GM19395 (cell line): ENCODE measurements at regions not wholly inside any gene's neighbourhood (a gene's known extent, or its start where the extent isn't known, plus 50 kb on each side); places are given as distances from the start of the nearest gene placed in this dataset.

ENCODE experiments used
- ATAC-seq: cut with Tn5 transposase; IDR thresholded peaks from one replicate; pipeline ENCODE4 v1.9.1; 2021; ENCODE audit warnings: mild to moderate bottlenecking, moderate library complexity; ENCODE audit not compliant: unreplicated experiment

DNA sequence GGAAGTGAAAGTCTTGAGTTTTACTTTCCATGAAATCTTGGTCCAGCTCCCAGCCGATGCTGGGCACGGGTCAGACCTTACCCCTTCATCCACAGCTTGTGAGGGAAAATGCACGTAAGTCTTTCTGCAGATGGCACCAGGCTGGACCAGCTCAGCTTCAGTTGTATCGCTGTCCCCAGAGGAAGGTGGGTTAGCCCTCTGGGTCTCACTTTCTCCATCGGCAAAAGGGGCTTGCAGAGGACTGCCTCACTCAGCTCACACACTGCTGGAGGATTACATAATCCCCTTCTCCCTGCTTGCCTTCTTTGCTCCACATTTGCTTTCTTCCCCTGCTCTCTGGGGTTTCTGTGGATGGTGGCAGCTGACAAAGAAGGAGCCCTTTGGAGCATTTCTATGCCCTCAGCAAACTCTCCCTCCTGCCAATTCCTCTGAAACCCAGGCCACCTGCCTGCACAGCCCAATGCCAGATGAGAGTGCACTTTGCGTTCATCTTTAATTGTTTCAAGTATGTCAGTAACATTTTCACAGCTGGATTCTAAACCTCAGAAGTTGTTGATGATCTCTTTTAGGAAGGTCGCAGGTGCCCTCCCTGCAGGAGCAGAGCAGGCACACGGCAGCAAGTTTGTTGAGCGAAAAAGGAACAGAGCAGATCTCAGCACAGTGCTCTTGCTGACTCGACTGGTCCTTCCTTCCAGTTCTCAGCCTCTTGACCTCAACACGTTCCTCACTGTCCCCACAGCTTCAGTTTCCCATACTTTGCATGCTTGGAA, 155.6 kb upstream of the GLI2 start:
- ATAC-seq = no peak

DNA sequence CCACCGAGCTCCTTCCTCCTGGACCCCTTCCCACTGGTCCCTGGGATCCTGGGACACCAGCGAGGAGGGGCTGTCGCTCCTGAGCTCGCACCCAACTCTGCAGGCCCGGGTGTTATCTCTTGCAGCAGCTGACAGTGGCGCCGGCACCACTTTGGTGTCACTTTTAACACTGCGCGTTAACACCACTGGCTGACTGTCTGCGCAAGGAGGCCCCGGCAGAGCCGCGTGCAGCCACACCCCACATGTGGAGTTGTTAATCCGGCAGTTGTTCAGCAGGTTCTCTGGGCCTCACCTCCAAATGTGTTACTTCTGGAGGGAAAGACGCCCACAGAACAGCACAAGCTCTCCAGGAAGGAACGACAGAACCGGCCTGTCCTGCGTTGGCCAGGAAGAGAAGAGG, 155.0 kb upstream of the GLI2 start:
- ATAC-seq = no peak

DNA sequence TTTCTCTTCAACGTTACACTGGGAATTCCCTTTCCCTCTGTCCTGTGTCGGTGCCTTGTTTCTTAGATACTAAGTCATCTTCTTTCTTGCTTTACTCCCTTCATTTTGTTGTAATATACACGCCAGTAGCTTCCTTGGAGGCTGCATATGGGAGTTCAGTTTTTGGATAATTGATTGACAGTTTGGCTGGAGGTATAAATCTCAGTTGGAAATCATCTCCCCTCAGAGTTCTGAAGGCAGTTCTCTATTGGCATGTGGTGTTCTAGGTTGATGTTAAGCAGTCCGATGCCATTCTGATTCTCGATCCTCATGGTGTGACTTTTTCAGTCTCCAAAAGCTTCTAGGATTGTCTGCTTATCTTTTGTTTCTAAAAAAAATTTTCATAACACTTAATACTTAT, 152.5 kb upstream of the GLI2 start:
- no peak for ATAC-seq

DNA sequence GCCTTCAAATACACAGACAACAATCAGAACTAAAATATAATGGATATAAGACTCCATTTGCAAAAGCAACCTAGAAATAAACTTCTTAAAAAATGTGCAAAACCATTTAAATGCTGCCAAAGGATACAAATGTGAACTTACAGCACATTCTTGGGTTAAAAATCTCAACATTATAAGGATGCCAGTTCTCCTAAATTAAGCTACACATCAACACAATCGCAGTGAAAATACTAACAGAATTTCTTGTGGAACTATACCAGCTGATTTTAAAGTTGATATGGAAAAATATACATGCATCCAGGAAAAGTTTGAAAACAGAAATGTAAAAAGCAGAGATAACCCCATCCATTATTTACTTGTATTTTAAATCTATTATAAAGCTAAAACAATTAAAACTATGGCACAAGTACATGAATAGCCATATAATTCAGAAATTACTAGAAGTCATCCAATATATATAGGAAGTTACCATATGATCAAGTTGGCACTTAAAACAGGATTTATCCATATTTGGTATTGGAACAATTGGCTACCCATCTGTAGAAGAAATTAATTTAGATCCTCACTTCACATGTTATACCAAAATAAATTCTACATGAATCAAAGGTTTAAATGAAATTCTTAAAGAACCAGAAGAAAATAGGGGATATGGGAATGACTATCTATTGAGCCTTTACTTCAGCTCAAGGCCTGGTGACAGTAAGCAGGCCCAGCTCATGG, 151.7 kb upstream of the GLI2 start:
- no peak for ATAC-seq

DNA sequence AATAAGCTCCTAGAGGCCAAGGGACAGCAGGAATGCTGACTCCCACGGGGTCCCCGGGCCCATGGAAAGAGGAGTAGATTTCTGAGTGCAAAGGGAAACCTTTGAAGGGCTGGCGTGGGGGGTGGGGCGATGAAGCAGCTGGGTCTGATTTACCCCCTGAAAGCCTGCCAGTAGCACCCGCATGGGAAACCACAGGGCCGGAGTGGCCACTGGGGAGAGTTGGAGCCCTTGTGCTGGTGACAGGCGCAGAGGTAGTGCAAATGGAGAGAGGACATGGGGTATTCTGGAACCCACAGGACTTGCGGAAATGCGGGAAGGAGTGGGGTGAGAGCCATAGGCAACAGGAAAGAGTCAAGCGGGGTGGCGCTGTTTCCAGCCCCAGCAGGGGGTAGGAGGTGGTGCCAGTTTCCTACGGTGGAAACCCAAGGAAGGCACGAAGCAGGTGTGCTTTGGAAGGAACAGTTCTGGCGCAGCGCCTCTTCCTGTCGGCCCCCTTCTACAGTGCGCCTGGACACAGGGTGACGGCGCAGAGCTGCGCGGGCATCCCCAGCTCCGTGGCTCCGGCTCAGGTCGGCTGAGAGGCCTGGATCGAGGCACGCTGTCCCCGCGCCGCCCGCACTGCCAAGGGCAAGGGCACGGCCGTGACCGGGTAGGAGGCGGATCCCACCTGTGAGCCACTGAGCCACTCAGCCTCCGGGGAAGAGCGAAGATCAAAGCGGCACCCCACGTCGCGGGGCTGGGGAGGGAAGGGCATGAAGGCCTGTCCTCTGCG, 149.0 kb upstream of the GLI2 start:
- ATAC-seq = no peak

DNA sequence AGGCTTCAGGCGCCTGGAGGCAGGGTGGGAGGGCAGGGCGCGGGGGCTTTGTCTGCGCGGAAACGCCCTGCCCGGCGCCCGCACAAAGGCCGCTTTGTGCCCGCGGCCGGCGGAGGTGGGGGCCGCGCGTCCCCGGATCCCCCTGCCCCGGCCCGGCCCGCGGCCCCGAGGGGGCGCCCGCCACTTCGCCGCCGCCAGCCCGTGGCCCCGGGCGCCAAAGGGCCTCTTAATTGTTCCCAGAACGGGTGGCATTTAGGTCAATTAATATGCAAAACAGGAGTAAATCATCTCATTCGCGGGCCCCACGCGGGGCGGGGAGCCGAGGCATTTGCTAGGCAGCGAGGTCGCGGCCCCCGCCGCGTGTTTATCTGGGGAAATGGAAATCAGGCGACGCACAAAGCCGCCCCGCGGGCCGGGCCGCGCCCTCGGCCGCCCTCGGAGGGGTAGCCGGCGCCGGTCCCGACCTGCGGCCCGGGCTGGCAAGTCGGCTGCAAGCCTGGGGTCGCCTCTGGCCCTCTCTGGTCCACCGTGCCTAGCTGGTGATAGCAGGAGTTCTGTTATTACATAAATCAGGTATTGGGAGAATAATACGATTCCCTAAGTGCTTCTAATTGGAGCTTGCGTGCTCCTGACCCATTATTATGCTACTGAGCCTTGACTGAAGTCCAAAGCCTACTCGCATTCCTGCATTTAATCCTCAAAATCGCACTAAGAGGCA, 148.2 kb upstream of the GLI2 start:
- no peak for ATAC-seq

DNA sequence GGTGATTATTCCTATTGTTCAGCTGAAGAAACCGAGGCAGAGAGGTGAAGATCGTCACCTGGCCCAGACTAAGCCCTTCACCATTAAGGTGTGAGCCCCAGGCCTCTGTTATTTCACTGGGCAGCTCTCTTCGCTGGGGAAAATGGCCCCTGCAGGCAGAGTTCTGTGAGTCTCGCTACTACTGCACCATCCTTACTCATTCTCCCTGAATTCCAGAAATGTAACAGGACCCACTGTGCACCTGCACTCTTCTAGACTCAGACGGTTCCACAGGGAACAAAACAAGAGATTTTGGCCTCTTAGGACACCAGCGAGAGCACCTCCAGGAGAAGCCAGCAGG, 147.7 kb upstream of the GLI2 start:
- ATAC-seq = no peak

DNA sequence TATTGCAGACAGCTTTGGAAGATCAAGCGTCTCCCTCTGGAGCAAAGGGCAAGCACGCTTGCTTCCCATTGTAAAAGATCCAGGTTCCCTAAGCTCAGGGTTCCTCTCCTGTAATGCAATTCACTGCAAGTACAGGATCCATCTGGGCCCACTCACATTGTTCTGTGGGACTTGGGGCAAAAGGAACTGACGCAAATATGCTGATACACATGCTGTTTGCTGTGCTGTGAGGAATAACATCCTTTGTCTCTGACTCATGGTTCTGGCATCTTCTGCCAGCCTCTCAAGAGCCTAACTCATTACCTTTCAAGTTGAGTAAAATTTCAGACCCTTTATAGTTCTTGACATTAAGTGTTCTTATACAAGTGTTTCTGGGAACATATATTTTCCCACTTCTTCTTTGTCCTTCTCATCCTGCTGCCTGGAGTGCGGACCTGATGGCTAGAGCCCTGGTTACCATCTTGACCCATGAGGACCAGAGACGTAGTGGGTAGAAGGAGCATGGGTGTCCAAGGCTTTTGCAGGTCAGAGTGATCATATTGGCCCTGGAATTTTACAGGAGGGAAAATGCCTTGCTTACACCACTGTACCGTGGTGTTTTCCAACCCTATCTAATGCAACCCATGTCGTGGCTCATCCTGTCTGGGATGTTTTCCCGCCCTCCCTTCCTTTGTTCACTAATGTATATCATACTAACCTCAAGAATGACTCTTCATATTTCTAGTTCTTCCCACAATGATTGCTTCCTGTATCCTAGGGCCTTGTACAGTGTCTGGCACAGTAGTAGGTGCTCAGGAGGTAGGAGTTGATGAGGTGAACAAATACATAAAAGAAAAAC, 145.7 kb upstream of the GLI2 start:
- ATAC-seq = no peak

DNA sequence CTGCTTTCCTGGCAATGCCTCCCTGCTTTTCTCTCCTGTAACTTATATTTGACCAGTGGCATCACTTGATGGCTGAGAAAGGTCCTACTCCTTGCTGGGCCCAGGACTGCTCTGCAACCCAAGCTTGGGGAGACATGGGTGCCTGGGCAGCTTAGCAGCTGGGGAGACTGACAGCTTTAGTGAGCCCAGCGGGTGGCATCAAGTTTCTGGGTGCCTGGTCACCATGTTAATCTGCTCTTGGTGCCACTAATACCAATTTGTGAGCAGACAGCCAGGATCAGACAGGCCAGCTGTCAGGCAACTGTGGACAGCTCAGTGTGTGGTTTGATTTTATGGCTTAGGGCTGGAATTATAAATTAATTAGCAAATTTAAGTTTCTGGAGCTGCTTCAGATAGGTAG, 144.8 kb upstream of the GLI2 start:
- no peak for ATAC-seq

DNA sequence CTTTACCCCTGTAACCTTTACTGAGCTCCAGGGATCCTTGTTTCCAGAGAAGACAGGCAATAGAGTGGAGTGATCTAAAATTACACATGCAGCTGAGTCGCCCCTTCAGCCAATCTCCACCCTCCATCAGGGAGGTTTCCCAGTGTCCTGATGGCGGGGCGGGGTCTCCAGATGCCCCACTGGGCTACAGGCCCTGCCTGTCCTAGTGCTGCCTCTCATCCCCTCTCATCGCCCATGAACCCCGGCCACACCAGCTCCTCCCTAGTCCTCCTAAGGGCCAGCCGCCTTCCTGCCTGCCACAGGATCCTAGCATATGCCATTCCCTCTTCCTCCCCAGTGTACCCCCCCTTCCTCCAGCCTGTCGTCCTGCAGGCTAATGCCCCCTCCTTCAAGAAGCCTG, 144.1 kb upstream of the GLI2 start:
- ATAC-seq = no peak

DNA sequence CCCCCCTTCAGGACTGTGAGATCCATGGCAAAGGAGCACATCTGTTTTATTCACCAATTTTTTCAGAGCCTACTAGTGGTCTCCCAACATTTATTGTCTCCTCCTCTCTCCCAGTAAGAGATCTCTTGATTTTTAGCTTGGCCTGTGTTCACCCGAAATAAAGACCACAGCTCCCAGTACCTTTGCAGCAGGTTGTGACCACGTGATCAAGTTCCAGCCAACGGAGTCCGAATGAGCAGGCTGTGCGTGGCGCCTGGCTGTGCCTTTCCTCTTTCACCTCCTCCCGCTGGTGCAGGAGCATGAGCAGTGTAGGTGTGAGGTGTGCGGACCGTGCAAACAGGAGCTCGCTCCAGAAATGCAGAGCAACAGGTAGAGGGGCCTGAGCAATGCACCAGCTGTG, 143.6 kb upstream of the GLI2 start:
- ATAC-seq = no peak

DNA sequence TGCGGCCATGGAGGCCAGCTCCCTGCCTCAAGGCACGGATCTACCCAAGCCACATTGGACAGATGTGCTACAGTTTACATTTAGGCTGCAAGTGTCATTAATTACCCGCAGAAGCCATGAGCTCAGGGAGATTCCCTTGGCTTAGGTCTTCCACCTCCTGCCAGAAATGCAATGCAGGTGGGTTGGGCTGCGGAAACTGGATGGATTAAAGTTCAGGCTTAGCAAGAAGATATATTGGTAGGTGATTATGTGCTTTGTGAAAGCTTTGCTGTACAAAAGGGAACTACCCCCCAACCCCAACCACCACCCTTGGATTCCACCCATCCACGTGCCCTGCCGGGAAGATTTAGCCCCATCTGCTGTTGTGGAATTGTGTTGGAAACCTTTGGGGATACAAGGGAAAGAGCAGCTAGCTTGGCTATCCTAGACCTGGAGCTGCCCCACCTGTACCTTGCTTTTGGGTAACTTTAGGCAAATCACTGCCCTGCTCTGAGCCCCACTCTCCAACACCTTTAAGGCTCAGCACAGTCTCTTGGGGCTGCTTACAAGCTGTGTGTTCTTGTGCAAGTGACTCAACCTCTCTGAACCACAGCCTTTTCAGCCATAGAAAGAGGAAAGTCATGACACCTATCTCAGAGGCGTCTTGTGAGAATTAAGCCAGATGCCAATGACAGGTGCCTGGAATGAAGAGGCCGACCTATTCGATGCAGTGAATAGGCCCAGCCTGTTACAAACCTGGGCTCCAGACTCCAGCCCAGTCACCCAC, 141.6 kb upstream of the GLI2 start:
- ATAC-seq = no peak

DNA sequence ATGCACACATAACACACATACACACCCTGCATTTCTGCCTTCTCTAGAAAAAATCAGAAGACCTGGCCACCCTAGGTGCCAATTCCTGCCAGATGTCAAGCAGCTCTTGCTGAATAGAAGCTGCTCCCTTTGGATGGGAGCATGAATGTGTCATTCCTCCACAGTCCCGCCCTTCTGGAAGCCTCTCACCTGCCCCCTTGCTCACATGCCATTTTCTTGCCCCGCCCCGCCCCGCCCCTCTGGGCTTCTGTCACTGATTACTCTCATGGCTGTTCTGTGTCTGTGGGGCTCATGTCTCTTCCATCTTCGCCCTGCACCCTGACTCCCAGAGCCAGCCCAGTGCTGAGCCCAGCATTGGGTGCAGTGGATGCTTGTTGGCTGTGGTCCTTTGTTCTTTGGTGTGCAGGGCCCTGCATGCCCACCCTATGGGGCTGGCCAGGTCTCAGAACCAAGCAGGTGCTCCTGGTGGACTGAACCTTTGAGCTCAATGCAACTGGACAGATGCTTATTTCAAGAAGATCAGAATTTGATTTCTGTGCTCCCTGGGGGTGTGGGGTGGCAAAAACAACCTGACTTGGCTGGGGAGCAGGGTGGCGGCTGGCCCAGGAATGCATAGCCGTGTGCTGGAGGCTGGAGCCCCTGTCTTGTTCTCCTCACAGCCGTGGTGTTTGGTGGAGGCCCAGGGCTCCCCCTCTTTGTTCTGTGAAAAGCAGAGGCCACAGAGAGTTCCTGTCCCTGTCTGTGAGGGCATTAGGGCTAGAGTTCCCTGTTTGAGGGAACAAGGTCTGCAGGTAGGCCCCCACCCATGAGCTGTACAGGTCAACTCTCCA, 140.6 kb upstream of the GLI2 start:
- no peak for ATAC-seq

DNA sequence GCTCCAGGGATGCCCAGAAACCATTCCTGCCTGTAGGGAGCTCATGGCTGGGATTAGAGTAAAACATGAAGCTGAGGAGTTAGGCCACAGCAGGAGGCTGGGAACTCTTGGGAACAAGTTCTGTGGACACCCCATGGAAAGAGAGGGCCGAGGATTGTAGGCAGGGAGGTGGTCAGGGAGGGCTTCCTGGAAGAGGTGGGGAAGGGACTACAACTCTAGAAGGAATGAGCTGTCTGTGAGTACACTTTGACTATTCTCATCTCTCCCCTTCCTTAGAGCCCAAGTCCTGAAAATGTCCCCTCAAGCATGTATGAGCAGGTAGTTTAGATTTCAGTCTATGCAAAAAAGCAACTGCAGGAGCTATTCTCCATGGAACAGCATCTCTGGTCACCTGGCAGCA, 139.9 kb upstream of the GLI2 start:
- no peak for ATAC-seq

DNA sequence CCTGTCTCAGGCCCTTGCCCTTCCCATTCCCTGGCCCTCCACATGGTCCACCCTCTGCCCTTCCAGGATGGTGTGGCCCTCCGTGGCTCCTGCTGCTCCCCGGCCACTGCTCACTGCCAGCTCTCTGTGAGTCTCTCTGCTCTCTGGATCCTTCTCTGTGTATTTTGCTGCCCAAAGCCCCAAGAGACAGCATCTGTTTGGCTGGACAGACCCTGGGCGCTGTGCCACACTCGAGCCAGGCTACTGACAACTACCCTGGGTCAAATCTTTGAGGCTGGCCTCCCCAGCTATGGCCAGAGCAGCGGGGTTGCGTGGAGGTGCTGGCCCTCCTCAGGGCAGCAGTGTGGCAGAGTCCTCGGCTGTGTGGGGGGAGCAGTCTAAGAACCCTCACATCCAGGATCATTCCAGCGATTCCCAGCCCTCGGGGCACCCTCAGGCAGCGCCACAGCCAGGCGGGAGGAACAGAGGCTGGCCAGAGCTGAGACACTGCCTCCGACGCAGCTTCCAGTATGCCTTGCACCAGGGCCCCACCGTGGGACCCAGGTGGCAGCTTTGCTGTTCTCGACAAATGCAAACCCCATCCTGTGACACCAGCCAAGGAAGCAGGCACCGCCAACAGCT, 139.4 kb upstream of the GLI2 start:
- ATAC-seq = no peak

DNA sequence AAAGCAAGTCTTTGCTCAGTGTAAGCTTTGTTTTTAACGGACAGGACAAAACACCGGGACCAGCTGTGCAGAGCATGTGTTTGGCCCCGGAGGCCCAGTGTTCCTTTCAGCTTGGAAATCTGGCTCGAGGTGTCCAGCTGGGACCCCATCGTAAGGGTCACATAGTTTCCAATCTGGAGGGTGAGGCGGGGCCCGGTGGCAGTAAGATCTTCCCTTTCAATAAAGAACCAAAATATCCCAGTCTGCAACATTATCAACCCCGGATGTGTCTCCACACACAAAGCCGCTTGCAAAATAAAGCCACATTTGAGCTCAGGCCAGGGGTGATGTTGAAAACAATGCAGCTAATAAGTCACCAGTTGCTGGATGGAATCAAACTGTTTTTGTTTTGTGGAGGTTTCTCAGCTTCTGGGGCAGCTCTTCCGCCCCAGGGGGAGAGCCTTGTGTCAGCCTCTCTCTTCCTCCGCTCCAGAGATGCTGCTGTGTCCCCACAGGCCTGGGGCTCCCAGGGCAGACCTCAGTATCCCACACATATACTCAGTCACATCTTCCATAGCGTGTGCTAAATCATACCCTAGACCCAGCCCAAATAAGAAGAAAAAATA, 138.6 kb upstream of the GLI2 start:
- ATAC-seq = no peak

DNA sequence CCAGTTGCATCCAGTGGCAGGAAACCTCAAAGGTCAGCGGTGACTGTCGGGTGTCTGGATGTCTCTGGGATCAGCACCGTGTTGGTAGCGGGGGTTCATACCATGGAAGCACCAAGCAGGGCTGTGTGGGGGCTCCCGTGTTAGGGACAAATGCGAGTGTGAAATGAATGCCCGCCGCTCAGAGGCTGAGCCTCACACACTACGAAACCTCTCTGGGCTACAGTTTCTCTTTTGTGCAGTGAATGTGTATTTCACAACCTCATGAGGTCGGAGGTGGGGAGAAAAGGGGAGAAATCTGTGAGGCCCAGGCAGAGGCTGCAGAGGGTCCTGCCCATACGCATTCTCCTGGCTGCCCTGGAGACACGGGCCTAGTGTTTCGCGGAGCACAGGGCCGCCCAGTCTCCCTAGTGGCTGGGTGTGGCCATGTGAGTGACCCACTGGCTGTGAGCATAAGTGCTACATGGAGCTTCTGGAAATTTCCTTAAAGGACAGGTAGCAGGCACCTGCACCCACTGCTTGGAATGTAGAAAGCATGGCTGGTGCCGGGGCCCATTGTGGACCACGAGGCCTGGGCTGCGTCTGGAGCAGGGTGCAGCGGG, 138.0 kb upstream of the GLI2 start:
- no peak for ATAC-seq

DNA sequence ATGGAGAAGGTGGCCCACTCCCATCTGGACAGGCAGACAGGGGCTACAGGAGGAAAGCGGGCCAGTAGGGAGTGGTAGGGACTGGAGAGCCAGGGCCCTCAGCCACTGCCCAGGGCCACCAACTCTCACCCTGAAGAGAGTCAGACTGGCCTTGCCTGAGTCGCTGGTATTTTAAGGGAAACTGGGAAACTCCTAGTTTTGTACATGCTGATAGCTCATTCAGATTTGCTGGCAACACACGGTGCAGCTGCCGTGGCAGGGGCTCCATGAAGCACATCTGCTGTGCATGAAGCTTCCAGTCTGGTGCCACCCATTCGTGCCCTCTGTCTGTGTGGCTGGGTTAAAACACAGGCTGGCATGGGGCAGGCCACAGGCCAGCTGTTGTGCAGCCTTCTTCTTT, 137.3 kb upstream of the GLI2 start:
- ATAC-seq = no peak
